HG02588 (cell line): ENCODE measurements at regions not wholly inside any gene's neighbourhood (a gene's known extent, or its start where the extent isn't known, plus 50 kb on each side); places are given as distances from the start of the nearest gene placed in this dataset.
"Not testable (repeated sequence)": the region's sequence is repeated elsewhere in the genome, so short reads cannot be mapped to it uniquely, and the experiment has no call there.

Experiments used
- ATAC-seq: cut with Tn5 transposase; IDR thresholded peaks from one replicate; pipeline ENCODE4 v1.9.1; 2021; ENCODE audit warnings: mild to moderate bottlenecking, moderate library complexity; ENCODE audit not compliant: unreplicated experiment

GRCh38 chr6:80942911-80943310 lies 809.6 kb downstream of the TENT5A start:
- ATAC-seq, result no peak

- ATAC-seq, result no peak
Measured at GRCh38 chr6:80940976-80941375, 811.5 kb downstream of the TENT5A start.

- no peak for ATAC-seq
Measured at GRCh38 chr6:80940571-80940970, 811.9 kb downstream of the TENT5A start.

GRCh38 chr6:80939898-80940297 lies 812.6 kb downstream of the TENT5A start:
- ATAC-seq, result no peak

GRCh38 chr6:80939480-80939879 lies 813.0 kb downstream of the TENT5A start:
- no peak for ATAC-seq

GRCh38 chr6:80938131-80938530 lies 814.4 kb downstream of the TENT5A start:
- no peak for ATAC-seq

GRCh38 chr6:80932359-80932758 lies 820.1 kb downstream of the TENT5A start:
- ATAC-seq, result no peak

GRCh38 chr6:80930376-80930775 lies 822.1 kb downstream of the TENT5A start:
- no peak for ATAC-seq

GRCh38 chr6:80923816-80924215 lies 817.3 kb downstream of the BCKDHB start:
- no peak for ATAC-seq

- no peak for ATAC-seq
Measured at GRCh38 chr6:80922916-80923455, 816.5 kb downstream of the BCKDHB start.

GRCh38 chr6:80921861-80922460 lies 815.5 kb downstream of the BCKDHB start:
- no peak for ATAC-seq

GRCh38 chr6:80907831-80908230 lies 801.4 kb downstream of the BCKDHB start:
- ATAC-seq, result no peak

- ATAC-seq, result no peak
Measured at GRCh38 chr6:80903711-80904110, 797.2 kb downstream of the BCKDHB start.

GRCh38 chr6:80886475-80886874 lies 780.0 kb downstream of the BCKDHB start:
- ATAC-seq, result peak; percentile 85

GRCh38 chr6:80872951-80873308 lies 766.5 kb downstream of the BCKDHB start:
- ATAC-seq, result no peak

- ATAC-seq, result no peak
Measured at GRCh38 chr6:80872199-80872950, 765.9 kb downstream of the BCKDHB start.

GRCh38 chr6:80862756-80863155 lies 756.3 kb downstream of the BCKDHB start:
- no peak for ATAC-seq

- ATAC-seq, result no peak
Measured at GRCh38 chr6:80860107-80860506, 753.6 kb downstream of the BCKDHB start.

GRCh38 chr6:80847973-80848372 lies 741.5 kb downstream of the BCKDHB start:
- ATAC-seq, result not testable (repeated sequence)

- ATAC-seq, result no peak
Measured at GRCh38 chr6:80832337-80832736, 725.9 kb downstream of the BCKDHB start.

- no peak for ATAC-seq
Measured at GRCh38 chr6:80793411-80793810, 686.9 kb downstream of the BCKDHB start.

GRCh38 chr6:80792151-80792550 lies 685.7 kb downstream of the BCKDHB start:
- no peak for ATAC-seq
